OCI-LY3 (cell line): ENCODE measurements at regions not wholly inside any gene's neighbourhood (a gene's known extent, or its start where the extent isn't known, plus 50 kb on each side); places are given as distances from the start of the nearest gene placed in this dataset.

Experiments
- EZH2phosphoT487 ChIP-seq: fragments of 200-600 bp; shearing (Covaris generic); IDR thresholded peaks from 2 replicates; pipeline ENCODE4 v1.6.1; 2018; ENCODE audit warnings: antibody characterized with exemption, mixed run types, low read depth
- TF ChIP-seq, protein P1 (sequence below): fragments of 200-600, 300-600 bp; sonication (generic); IDR thresholded peaks from 2 replicates; pipeline ENCODE4 v1.5.1; 2014; ENCODE audit warnings: antibody characterized with exemption, low read length, low read depth

DNA sequence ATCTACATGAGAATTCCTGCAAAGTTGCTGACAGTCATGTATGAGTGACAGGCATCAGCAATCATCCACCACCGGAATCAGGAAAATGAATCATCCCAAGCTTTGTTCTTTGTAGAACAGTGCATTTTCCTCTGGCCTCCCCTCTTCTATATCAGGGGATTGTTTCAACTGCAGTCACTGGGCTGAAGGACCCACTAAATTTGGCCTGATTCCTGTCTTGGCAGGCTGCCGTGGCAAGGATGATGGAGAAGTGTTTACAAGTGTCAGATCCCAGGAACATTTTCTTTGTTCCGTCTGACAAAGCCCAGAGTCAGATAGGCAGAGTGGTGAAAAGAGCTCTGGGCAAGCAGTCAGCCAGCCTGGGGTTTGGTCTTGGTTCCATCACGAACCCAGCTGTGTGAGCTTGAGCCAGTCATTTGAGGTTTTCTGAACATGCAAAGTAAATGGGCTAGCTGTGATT, 175.1 kb upstream of the TSC22D2 start:
- TF ChIP-seq, protein P1, sequence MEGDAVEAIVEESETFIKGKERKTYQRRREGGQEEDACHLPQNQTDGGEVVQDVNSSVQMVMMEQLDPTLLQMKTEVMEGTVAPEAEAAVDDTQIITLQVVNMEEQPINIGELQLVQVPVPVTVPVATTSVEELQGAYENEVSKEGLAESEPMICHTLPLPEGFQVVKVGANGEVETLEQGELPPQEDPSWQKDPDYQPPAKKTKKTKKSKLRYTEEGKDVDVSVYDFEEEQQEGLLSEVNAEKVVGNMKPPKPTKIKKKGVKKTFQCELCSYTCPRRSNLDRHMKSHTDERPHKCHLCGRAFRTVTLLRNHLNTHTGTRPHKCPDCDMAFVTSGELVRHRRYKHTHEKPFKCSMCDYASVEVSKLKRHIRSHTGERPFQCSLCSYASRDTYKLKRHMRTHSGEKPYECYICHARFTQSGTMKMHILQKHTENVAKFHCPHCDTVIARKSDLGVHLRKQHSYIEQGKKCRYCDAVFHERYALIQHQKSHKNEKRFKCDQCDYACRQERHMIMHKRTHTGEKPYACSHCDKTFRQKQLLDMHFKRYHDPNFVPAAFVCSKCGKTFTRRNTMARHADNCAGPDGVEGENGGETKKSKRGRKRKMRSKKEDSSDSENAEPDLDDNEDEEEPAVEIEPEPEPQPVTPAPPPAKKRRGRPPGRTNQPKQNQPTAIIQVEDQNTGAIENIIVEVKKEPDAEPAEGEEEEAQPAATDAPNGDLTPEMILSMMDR, result no peak
- no peak for TF ChIP-seq EZH2phosphoT487
